ENCODE measurements at regions not wholly inside any gene's neighbourhood (a gene's known extent, or its start where the extent isn't known, plus 50 kb on each side); places are given as distances from the start of the nearest gene placed in this dataset.

GRCh38 chr13:103168901-103169508, 102.8 kb upstream of the SLC10A2 start:
- TF ChIP-seq CTCF (IDR thresholded peaks at IDR 0.05; ENCODE audit: low read depth, low read length), result no peak
- TF ChIP-seq EZH2phosphoT487 (IDR thresholded peaks at IDR 0.05; ENCODE audit: low read depth), result no peak

Data from OCI-LY3 (cell line).